ENCODE measurements at regions not wholly inside any gene's neighbourhood (a gene's known extent, or its start where the extent isn't known, plus 50 kb on each side); places are given as distances from the start of the nearest gene placed in this dataset.

DNA sequence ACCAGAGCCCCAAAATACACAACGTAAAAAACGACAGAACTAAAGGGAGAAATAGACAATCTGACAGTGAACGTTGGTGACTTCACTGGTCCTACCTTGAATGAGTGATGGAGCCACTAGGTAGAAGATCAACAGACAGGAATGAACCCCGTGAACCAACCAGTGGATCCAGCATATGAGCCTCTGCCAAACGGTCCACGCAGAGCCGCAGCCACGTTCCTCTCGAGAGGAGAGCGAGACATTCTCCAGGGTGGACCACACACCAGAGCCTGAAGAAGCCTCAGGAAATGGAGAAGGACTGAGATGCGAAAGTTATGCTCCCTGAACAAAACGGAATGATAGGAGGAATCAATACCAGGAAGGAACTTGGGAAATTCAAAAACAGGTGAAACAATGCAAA, 178.4 kb downstream of the RTP5 start:
- TF ChIP-seq, protein P1, sequence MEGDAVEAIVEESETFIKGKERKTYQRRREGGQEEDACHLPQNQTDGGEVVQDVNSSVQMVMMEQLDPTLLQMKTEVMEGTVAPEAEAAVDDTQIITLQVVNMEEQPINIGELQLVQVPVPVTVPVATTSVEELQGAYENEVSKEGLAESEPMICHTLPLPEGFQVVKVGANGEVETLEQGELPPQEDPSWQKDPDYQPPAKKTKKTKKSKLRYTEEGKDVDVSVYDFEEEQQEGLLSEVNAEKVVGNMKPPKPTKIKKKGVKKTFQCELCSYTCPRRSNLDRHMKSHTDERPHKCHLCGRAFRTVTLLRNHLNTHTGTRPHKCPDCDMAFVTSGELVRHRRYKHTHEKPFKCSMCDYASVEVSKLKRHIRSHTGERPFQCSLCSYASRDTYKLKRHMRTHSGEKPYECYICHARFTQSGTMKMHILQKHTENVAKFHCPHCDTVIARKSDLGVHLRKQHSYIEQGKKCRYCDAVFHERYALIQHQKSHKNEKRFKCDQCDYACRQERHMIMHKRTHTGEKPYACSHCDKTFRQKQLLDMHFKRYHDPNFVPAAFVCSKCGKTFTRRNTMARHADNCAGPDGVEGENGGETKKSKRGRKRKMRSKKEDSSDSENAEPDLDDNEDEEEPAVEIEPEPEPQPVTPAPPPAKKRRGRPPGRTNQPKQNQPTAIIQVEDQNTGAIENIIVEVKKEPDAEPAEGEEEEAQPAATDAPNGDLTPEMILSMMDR (conservative IDR thresholded peaks at IDR 0.05; ENCODE audit: low read length) = no peak
- no peak for TF ChIP-seq EZH2phosphoT487 (IDR thresholded peaks at IDR 0.05; ENCODE audit: borderline replicate concordance, low read depth, low read length)
